Activated naive CD4-positive, alpha-beta T cell treated with anti-CD3 and anti-CD28 coated beads, Interleukin-2, amount 50 U/mL, for 24 hours (primary cell): ENCODE measurements at regions not wholly inside any gene's neighbourhood (a gene's known extent, or its start where the extent isn't known, plus 50 kb on each side); places are given as distances from the start of the nearest gene placed in this dataset.

Source experiments
- H3K27ac Mint-ChIP-seq: one replicate; pipeline ENCODE4 v1.8.0; 2021; ENCODE audit warnings: mild to moderate bottlenecking, mixed read lengths
- H3K27me3 Mint-ChIP-seq: one replicate; pipeline ENCODE4 v1.8.0; 2021; ENCODE audit warnings: mixed read lengths
- H3K36me3 Mint-ChIP-seq: one replicate; pipeline ENCODE4 v1.8.0; 2021; ENCODE audit warnings: mixed read lengths
- H3K4me1 Mint-ChIP-seq: one replicate; pipeline ENCODE4 v1.8.0; 2021; ENCODE audit warnings: mixed read lengths
- H3K4me3 Mint-ChIP-seq: one replicate; pipeline ENCODE4 v1.8.0; 2021; ENCODE audit warnings: mild to moderate bottlenecking, mixed read lengths
- H3K9me3 Mint-ChIP-seq: one replicate; pipeline ENCODE4 v1.8.0; 2021; ENCODE audit warnings: mixed read lengths

- H3K27ac Mint-ChIP-seq: no peak overlapping the region
- H3K27me3 Mint-ChIP-seq: no peaks in the 10 kb centered on the region
- H3K4me3 Mint-ChIP-seq: no peak overlapping the region
- H3K9me3 Mint-ChIP-seq: no peaks in the 10 kb centered on the region
- H3K36me3 Mint-ChIP-seq: no peaks in the 10 kb centered on the region
- H3K4me1 Mint-ChIP-seq: no peaks in the 10 kb centered on the region
These were observed 344.1 kb downstream of the UQCRFS1 start for GRCh38 chr19:28868836-28869235.

GRCh38 chr19:28867978-28868377, 345.0 kb downstream of the UQCRFS1 start:
- Mint-ChIP-seq H3K27me3 (no peaks in the 10 kb centered on the region), H3K4me3 (no peak overlapping the region), H3K9me3 (no peaks in the 10 kb centered on the region), H3K4me1 (no peaks in the 10 kb centered on the region), H3K27ac (no peak overlapping the region), H3K36me3 (no peaks in the 10 kb centered on the region)

- no peaks in the 10 kb centered on the region for H3K9me3 Mint-ChIP-seq
- no peaks in the 10 kb centered on the region for H3K36me3 Mint-ChIP-seq
- H3K27me3 Mint-ChIP-seq: no peaks in the 10 kb centered on the region
- no peak overlapping the region for H3K27ac Mint-ChIP-seq
- no peak overlapping the region for H3K4me3 Mint-ChIP-seq
- no peaks in the 10 kb centered on the region for H3K4me1 Mint-ChIP-seq
These were observed 348.3 kb downstream of the UQCRFS1 start for GRCh38 chr19:28864577-28865042.

- H3K4me3 Mint-ChIP-seq: no peak overlapping the region
- H3K9me3 Mint-ChIP-seq: no peaks in the 10 kb centered on the region
- no peaks in the 10 kb centered on the region for H3K27me3 Mint-ChIP-seq
- H3K27ac Mint-ChIP-seq: no peak overlapping the region
- no peaks in the 10 kb centered on the region for H3K36me3 Mint-ChIP-seq
- H3K4me1 Mint-ChIP-seq: no peaks in the 10 kb centered on the region
These were observed 348.9 kb downstream of the UQCRFS1 start for GRCh38 chr19:28864024-28864503.

GRCh38 chr19:28862238-28862637, 350.7 kb downstream of the UQCRFS1 start:
- H3K36me3 Mint-ChIP-seq: no peaks in the 10 kb centered on the region
- H3K4me1 Mint-ChIP-seq: no peaks in the 10 kb centered on the region
- no peaks in the 10 kb centered on the region for H3K27me3 Mint-ChIP-seq
- H3K9me3 Mint-ChIP-seq: no peaks in the 10 kb centered on the region
- H3K4me3 Mint-ChIP-seq: no peak overlapping the region
- no peak overlapping the region for H3K27ac Mint-ChIP-seq

GRCh38 chr19:28859811-28860210, 353.1 kb downstream of the UQCRFS1 start:
- H3K4me1 Mint-ChIP-seq: no peaks in the 10 kb centered on the region
- no peak overlapping the region for H3K4me3 Mint-ChIP-seq
- peaks cover 5% of the 10 kb centered on the region for H3K9me3 Mint-ChIP-seq
- peaks cover 2% of the 10 kb centered on the region for H3K27me3 Mint-ChIP-seq
- H3K36me3 Mint-ChIP-seq: no peaks in the 10 kb centered on the region
- H3K27ac Mint-ChIP-seq: no peak overlapping the region

GRCh38 chr19:28858933-28859332, 354.0 kb downstream of the UQCRFS1 start:
- Mint-ChIP-seq H3K36me3 (no peaks in the 10 kb centered on the region), H3K27me3 (peaks cover 2% of the 10 kb centered on the region), H3K27ac (no peak overlapping the region), H3K4me1 (no peaks in the 10 kb centered on the region), H3K9me3 (peaks cover 7% of the 10 kb centered on the region), H3K4me3 (no peak overlapping the region)

GRCh38 chr19:28857967-28858366, 355.0 kb downstream of the UQCRFS1 start:
- H3K27ac Mint-ChIP-seq: no peak overlapping the region
- H3K4me1 Mint-ChIP-seq: no peaks in the 10 kb centered on the region
- no peak overlapping the region for H3K4me3 Mint-ChIP-seq
- peaks cover 11% of the 10 kb centered on the region for H3K9me3 Mint-ChIP-seq
- no peaks in the 10 kb centered on the region for H3K36me3 Mint-ChIP-seq
- peaks cover 2% of the 10 kb centered on the region for H3K27me3 Mint-ChIP-seq

- Mint-ChIP-seq H3K9me3 (peaks cover 11% of the 10 kb centered on the region), H3K4me1 (no peaks in the 10 kb centered on the region)
These were observed 357.7 kb downstream of the UQCRFS1 start for GRCh38 chr19:28855216-28855615.

GRCh38 chr19:28847468-28847867, 365.5 kb downstream of the UQCRFS1 start:
- Mint-ChIP-seq H3K27me3 (no peaks in the 10 kb centered on the region), H3K27ac (no peak overlapping the region), H3K4me3 (no peak overlapping the region), H3K36me3 (no peaks in the 10 kb centered on the region), H3K4me1 (no peaks in the 10 kb centered on the region), H3K9me3 (no peaks in the 10 kb centered on the region)

More at GRCh38 chr19:28855216-28855615, 357.7 kb downstream of the UQCRFS1 start:
- H3K27me3 Mint-ChIP-seq: peaks cover 2% of the 10 kb centered on the region
- H3K36me3 Mint-ChIP-seq: no peaks in the 10 kb centered on the region
- H3K4me3 Mint-ChIP-seq: no peak overlapping the region
- no peak overlapping the region for H3K27ac Mint-ChIP-seq

- Mint-ChIP-seq H3K4me3 (no peak overlapping the region), H3K4me1 (no peaks in the 10 kb centered on the region), H3K36me3 (no peaks in the 10 kb centered on the region), H3K27me3 (no peaks in the 10 kb centered on the region), H3K27ac (no peak overlapping the region), H3K9me3 (no peaks in the 10 kb centered on the region)
These were observed 366.7 kb downstream of the UQCRFS1 start for GRCh38 chr19:28846094-28846812.

- H3K27me3 Mint-ChIP-seq: no peaks in the 10 kb centered on the region
- H3K27ac Mint-ChIP-seq: no peak overlapping the region
- no peaks in the 10 kb centered on the region for H3K4me1 Mint-ChIP-seq
- no peak overlapping the region for H3K4me3 Mint-ChIP-seq
- H3K36me3 Mint-ChIP-seq: no peaks in the 10 kb centered on the region
- H3K9me3 Mint-ChIP-seq: no peaks in the 10 kb centered on the region
These were observed 369.0 kb downstream of the UQCRFS1 start for GRCh38 chr19:28843761-28844492.

GRCh38 chr19:28841531-28841930, 371.4 kb downstream of the UQCRFS1 start:
- Mint-ChIP-seq H3K36me3 (no peaks in the 10 kb centered on the region), H3K9me3 (no peaks in the 10 kb centered on the region), H3K27ac (no peak overlapping the region), H3K4me1 (no peaks in the 10 kb centered on the region), H3K27me3 (no peaks in the 10 kb centered on the region), H3K4me3 (no peak overlapping the region)

GRCh38 chr19:28840891-28841290, 372.1 kb downstream of the UQCRFS1 start:
- Mint-ChIP-seq H3K27me3 (peaks cover 2% of the 10 kb centered on the region), H3K4me3 (no peak overlapping the region)

GRCh38 chr19:28839455-28839854, 373.5 kb downstream of the UQCRFS1 start:
- no peak overlapping the region for H3K4me3 Mint-ChIP-seq
- no peaks in the 10 kb centered on the region for H3K9me3 Mint-ChIP-seq
- H3K27me3 Mint-ChIP-seq: peaks cover 2% of the 10 kb centered on the region
- H3K36me3 Mint-ChIP-seq: no peaks in the 10 kb centered on the region
- no peak overlapping the region for H3K27ac Mint-ChIP-seq
- no peaks in the 10 kb centered on the region for H3K4me1 Mint-ChIP-seq

More at GRCh38 chr19:28840891-28841290, 372.1 kb downstream of the UQCRFS1 start:
- Mint-ChIP-seq H3K9me3 (no peaks in the 10 kb centered on the region), H3K4me1 (no peaks in the 10 kb centered on the region), H3K36me3 (no peaks in the 10 kb centered on the region), H3K27ac (no peak overlapping the region)

- Mint-ChIP-seq H3K4me3 (no peak overlapping the region), H3K27ac (no peak overlapping the region), H3K9me3 (no peaks in the 10 kb centered on the region), H3K36me3 (no peaks in the 10 kb centered on the region), H3K27me3 (peaks cover 2% of the 10 kb centered on the region), H3K4me1 (no peaks in the 10 kb centered on the region)
These were observed 374.0 kb downstream of the UQCRFS1 start for GRCh38 chr19:28838909-28839308.
